Muscle layer of duodenum (tissue), 2 donors: ENCODE measurements at regions not wholly inside any gene's neighbourhood (a gene's known extent, or its start where the extent isn't known, plus 50 kb on each side); places are given as distances from the start of the nearest gene placed in this dataset.
"Not testable (repeated sequence)": the region's sequence is repeated elsewhere in the genome, so short reads cannot be mapped to it uniquely, and the experiment has no call there.

Experiments
- H3K27ac ChIP-seq: one replicate; pipeline ENCODE4 v1.7.0; 2013; ENCODE audit warnings: mild to moderate bottlenecking, low read length
- H3K27me3 ChIP-seq: one replicate; pipeline ENCODE4 v1.7.0; 2013; ENCODE audit warnings: low read depth, mild to moderate bottlenecking, control low read depth, low read length
- H3K36me3 ChIP-seq, 2 donors: one replicate each; pipeline ENCODE4 v1.7.0; 2013; ENCODE audit warnings: low read length in 2 of 2, control low read depth in 1 of 2, mild to moderate bottlenecking in 1 of 2; ENCODE audit not compliant: insufficient read depth in 2 of 2, control insufficient read depth in 1 of 2
- H3K4me1 ChIP-seq, 2 donors: one replicate each; pipeline ENCODE4 v1.7.0; 2013; ENCODE audit warnings: low read length in 2 of 2, mild to moderate bottlenecking in 2 of 2, control low read depth in 1 of 2, moderate library complexity in 1 of 2; ENCODE audit not compliant: insufficient read depth in 2 of 2, control insufficient read depth in 1 of 2
- H3K4me3 ChIP-seq, 2 donors: one replicate each; pipeline ENCODE4 v1.7.0; 2013; ENCODE audit warnings: low read length in 2 of 2, low read depth in 1 of 2, mild to moderate bottlenecking in 1 of 2
- H3K9me3 ChIP-seq, 2 donors: one replicate each; pipeline ENCODE4 v1.7.0; 2013; ENCODE audit warnings: low read length in 2 of 2, control low read depth in 1 of 2, mild to moderate bottlenecking in 1 of 2; ENCODE audit not compliant: control insufficient read depth in 1 of 2
- donor health status: healthy.

- Histone ChIP-seq H3K4me1 (no peaks in the 10 kb centered on the region), H3K27ac (no peak overlapping the region), H3K36me3 (no peaks in the 10 kb centered on the region), H3K27me3 (no peaks in the 10 kb centered on the region), H3K4me3 (no peak overlapping the region), H3K9me3 (no peaks in the 10 kb centered on the region)
These were observed 461.0 kb downstream of the GADD45G start for GRCh38 chr9:90065851-90066250.

DNA sequence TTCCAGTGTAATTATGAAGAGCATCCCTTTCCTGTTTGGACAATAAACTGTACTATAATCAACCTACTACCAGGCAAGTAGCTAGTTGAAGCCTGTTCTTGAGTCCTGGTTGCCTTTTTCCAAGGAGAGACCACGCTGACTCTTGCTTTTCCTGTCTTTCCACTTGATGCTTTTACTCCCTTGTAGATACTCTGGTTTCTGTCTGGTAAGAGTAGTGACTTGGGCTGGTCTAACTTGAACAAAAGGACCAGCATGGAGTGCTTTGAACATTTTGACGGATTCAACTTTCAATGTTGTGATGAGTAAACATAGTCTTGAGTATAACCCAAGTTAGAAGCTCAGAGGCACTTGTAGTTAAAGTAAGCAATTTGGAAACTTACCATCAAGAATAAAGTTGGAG, 464.3 kb downstream of the GADD45G start:
- Histone ChIP-seq H3K4me1 (no peaks in the 10 kb centered on the region), H3K4me3 (no peak overlapping the region), H3K27me3 (no peaks in the 10 kb centered on the region), H3K36me3 (no peaks in the 10 kb centered on the region), H3K9me3 (no peaks in the 10 kb centered on the region), H3K27ac (no peak overlapping the region)

DNA sequence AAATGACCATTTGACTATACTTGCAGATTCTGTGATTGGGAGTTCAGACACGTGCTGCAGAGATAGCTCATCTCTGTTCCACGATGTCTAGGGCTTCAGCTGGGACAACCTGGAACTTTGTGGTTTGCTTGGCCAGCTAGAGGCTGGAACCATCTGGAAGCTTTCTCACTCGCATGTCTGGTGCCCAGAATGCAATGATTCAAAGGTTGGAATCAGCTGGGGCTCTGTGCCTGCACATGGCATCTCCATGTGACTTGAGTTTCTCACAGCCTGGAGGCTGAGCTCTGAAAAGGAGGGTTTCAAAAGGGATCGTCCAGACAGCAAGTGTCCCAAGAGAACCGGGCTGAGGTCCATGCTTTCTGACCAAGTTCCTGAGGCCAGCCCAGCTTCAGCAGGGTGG, 465.2 kb downstream of the GADD45G start:
- no peaks in the 10 kb centered on the region for H3K27me3 ChIP-seq
- no peak overlapping the region for H3K27ac ChIP-seq
- H3K36me3 ChIP-seq, result no peaks in the 10 kb centered on the region
- H3K4me1 ChIP-seq, result no peaks in the 10 kb centered on the region
- no peaks in the 10 kb centered on the region for H3K9me3 ChIP-seq
- no peak overlapping the region for H3K4me3 ChIP-seq

DNA sequence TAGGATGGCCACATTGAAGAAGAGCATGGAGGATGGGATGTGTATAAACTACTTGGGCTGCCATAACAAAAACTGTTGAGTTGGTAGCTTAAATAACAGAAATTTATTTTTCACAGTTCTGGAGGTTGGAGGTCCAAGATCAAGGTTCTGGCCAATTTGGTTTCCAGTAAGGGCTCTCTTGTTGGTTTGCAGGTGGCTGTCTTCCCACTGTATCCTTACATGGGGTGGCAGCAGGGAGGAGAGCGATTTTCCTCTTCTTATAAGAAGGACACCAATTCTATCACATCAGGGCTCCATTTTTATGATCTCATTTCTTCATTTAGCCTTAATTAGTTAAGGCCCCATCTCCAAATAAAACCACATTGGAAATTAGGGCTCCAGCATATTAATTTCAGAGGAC, 465.7 kb downstream of the GADD45G start:
- Histone ChIP-seq H3K27ac (no peak overlapping the region), H3K9me3 (no peaks in the 10 kb centered on the region), H3K36me3 (no peaks in the 10 kb centered on the region), H3K4me1 (no peaks in the 10 kb centered on the region), H3K27me3 (no peaks in the 10 kb centered on the region), H3K4me3 (no peak overlapping the region)

GRCh38 chr9:90070931-90071660, 466.3 kb downstream of the GADD45G start:
- Histone ChIP-seq H3K9me3 (no peaks in the 10 kb centered on the region), H3K4me3 (no peak overlapping the region), H3K27ac (no peak overlapping the region), H3K4me1 (no peaks in the 10 kb centered on the region), H3K36me3 (no peaks in the 10 kb centered on the region), H3K27me3 (no peaks in the 10 kb centered on the region)

GRCh38 chr9:90073186-90073945, 468.6 kb downstream of the GADD45G start:
- Histone ChIP-seq H3K4me1 (no peaks in the 10 kb centered on the region), H3K9me3 (no peaks in the 10 kb centered on the region), H3K36me3 (no peaks in the 10 kb centered on the region), H3K4me3 (no peak overlapping the region), H3K27me3 (no peaks in the 10 kb centered on the region), H3K27ac (no peak overlapping the region)

GRCh38 chr9:90074316-90074962, 469.6 kb downstream of the GADD45G start:
- Histone ChIP-seq H3K27me3 (no peaks in the 10 kb centered on the region), H3K27ac (no peak overlapping the region), H3K9me3 (no peaks in the 10 kb centered on the region), H3K36me3 (no peaks in the 10 kb centered on the region), H3K4me1 (no peaks in the 10 kb centered on the region), H3K4me3 (no peak overlapping the region)

GRCh38 chr9:90077598-90077997, 472.8 kb downstream of the GADD45G start:
- H3K27me3 ChIP-seq, H3K27ac ChIP-seq, H3K36me3 ChIP-seq, H3K9me3 ChIP-seq, H3K4me1 ChIP-seq, H3K4me3 ChIP-seq: not testable (repeated sequence)

DNA sequence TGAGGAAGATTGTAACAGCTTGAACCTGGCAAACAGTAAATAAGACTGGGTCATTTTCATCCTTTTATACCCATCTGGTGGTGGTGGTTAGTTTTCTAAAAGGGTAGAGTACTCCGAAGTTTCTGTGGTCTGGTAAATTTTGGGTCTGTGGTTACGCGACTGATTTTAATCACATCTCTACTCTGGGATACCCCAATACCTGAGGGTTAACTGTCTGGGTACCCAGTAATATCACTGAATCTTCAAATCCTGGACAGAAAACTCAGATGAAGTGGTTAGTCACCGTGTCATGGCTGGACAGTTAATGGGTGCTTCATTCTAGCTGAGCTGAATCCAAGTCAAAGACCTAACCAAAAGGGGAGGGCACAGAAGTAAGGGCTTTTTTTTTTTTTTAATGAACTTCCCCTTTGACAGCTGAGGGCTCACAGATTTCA, 474.2 kb downstream of the GADD45G start:
- H3K4me3 ChIP-seq, result no peak overlapping the region
- H3K4me1 ChIP-seq, result no peaks in the 10 kb centered on the region
- H3K27me3 ChIP-seq, result no peaks in the 10 kb centered on the region
- H3K36me3 ChIP-seq, result no peaks in the 10 kb centered on the region
- H3K9me3 ChIP-seq, result no peaks in the 10 kb centered on the region
- H3K27ac ChIP-seq, result no peak overlapping the region

DNA sequence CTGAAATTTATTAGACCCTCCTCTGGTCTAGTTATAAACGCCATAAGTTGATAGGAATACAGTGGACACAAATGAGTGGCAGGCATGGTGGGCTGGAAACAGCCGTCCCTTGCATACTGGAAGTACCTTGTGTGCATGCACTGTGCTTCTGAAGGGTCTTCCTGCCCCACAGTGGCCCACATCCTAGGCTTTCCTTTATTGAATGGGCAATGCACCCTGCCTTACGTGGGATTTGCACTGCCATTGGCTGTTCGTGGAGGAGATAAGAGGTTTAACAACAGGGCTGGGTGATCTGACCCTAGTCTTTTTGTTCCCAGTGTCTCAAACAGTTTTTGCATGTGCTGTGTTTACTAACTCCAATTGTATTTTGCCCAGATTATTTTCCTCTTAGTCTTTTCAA, 480.8 kb downstream of the GADD45G start:
- Histone ChIP-seq H3K27ac (no peak overlapping the region), H3K27me3 (no peaks in the 10 kb centered on the region), H3K9me3 (no peaks in the 10 kb centered on the region), H3K4me1 (no peaks in the 10 kb centered on the region), H3K4me3 (no peak overlapping the region), H3K36me3 (no peaks in the 10 kb centered on the region)

DNA sequence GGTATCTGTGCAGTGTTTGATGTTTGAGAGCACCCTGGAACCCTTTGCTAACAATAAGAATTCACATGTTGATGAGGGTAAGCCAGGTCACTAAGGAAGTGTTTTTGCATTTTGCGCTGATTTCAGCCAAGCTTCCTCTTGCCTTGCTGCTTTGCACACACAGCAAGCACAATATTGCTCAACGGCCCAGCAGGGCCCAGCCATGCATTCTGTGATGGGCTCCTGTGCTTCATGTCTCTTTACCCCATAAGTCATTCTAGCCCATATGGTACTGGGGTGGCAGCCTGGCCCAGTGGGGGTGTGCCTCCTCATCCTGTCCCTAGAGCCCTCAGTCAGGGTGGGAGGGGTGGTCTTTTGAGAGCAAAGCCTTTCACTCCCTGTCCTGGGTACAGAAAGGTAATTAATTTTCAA, 481.3 kb downstream of the GADD45G start:
- no peak overlapping the region for H3K27ac ChIP-seq
- H3K4me1 ChIP-seq, result no peaks in the 10 kb centered on the region
- H3K36me3 ChIP-seq, result no peaks in the 10 kb centered on the region
- H3K27me3 ChIP-seq, result no peaks in the 10 kb centered on the region
- no peak overlapping the region for H3K4me3 ChIP-seq
- H3K9me3 ChIP-seq, result no peaks in the 10 kb centered on the region
